CD14-positive monocyte (primary cell): ENCODE measurements at regions not wholly inside any gene's neighbourhood (a gene's known extent, or its start where the extent isn't known, plus 50 kb on each side); places are given as distances from the start of the nearest gene placed in this dataset.

Source experiments
- DNase-seq, 3 donors: peaks; one replicate each; pipeline ENCODE4 v3.0.0-alpha.2; 2011 to 2022
- H2AFZ ChIP-seq: 2 replicates; pipeline ENCODE4 v1.6.0; 2012; ENCODE audit warnings: mild to moderate bottlenecking, low read depth, low read length, inconsistent platforms; ENCODE audit not compliant: insufficient read depth, poor library complexity, severe bottlenecking
- H3K27ac ChIP-seq, 2 donors: 1 replicate in 1 of 2; 2 replicates in 1 of 2; pipeline ENCODE4 v1.5.1; 2012 to 2013; ENCODE audit warnings: low read length in 2 of 2, control low read depth in 1 of 2, inconsistent platforms in 1 of 2, low read depth in 1 of 2, mild to moderate bottlenecking in 1 of 2
- H3K27me3 ChIP-seq, 2 donors: one replicate each; pipeline versions ENCODE4 v1.6.0 to v1.6.1; 2011 to 2013; ENCODE audit warnings: low read length in 2 of 2; ENCODE audit not compliant: control insufficient read depth in 2 of 2, insufficient read depth in 2 of 2
- H3K36me3 ChIP-seq, 2 donors: replicated peaks in 1 of 2; 1 replicate in 1 of 2; 2 replicates in 1 of 2; pipeline versions ENCODE4 v1.5.1 to v1.6.1; 2012 to 2013; ENCODE audit warnings: low read length in 2 of 2, control low read depth in 1 of 2, inconsistent platforms in 1 of 2, mild to moderate bottlenecking in 1 of 2; ENCODE audit not compliant: insufficient read depth in 2 of 2, control insufficient read depth in 1 of 2
- H3K4me1 ChIP-seq, 2 donors: 1 replicate in 1 of 2; 2 replicates in 1 of 2; pipeline versions ENCODE4 v1.5.1 to v1.6.1; 2012 to 2013; ENCODE audit warnings: low read length in 2 of 2, control low read depth in 1 of 2, inconsistent platforms in 1 of 2, mild to moderate bottlenecking in 1 of 2, moderate library complexity in 1 of 2; ENCODE audit not compliant: insufficient read depth in 2 of 2, control insufficient read depth in 1 of 2
- H3K4me2 ChIP-seq: replicated peaks from 2 replicates; pipeline ENCODE3; 2012; ENCODE audit warnings: low read length, moderate library complexity, mild to moderate bottlenecking; ENCODE audit not compliant: poor library complexity, severe bottlenecking; ENCODE audit errors: extremely low read depth
- H3K4me3 ChIP-seq, 3 experiments: fragments of 200-600 bp in 1 of 3; sonication (generic) in 1 of 3; replicated peaks in 1 of 3; 1 replicate in 2 of 3; 2 replicates in 1 of 3; pipeline ENCODE4 v1.5.1; 2011 to 2013; ENCODE audit warnings: low read length in 3 of 3, mild to moderate bottlenecking in 3 of 3, control low read depth in 2 of 3, low read depth in 2 of 3, inconsistent platforms in 1 of 3, moderate library complexity in 1 of 3
- H3K79me2 ChIP-seq: 2 replicates; pipeline ENCODE4 v1.6.0; 2012; ENCODE audit warnings: mild to moderate bottlenecking, control low read depth, inconsistent platforms, low read length, moderate library complexity; ENCODE audit not compliant: insufficient read depth
- H3K9ac ChIP-seq: 2 replicates; pipeline ENCODE4 v1.6.0; 2017; ENCODE audit warnings: low read length, mild to moderate bottlenecking; ENCODE audit not compliant: insufficient read depth, poor library complexity, severe bottlenecking
- H3K9me3 ChIP-seq, 2 donors: replicated peaks in 1 of 2; 1 replicate in 1 of 2; 2 replicates in 1 of 2; pipeline versions ENCODE4 v1.5.1 to v1.6.1; 2012 to 2013; ENCODE audit warnings: low read length in 2 of 2, control low read depth in 1 of 2; ENCODE audit not compliant: control insufficient read depth in 1 of 2, insufficient read depth in 1 of 2
- H4K20me1 ChIP-seq: 2 replicates; pipeline ENCODE4 v1.6.0; 2012; ENCODE audit warnings: mild to moderate bottlenecking, low read length, control low read depth, moderate library complexity; ENCODE audit not compliant: insufficient read depth
- H3K27ac Mint-ChIP-seq, 7 donors: one replicate each; pipeline ENCODE4 v1.8.0; 2020; ENCODE audit warnings: mild to moderate bottlenecking in 7 of 7, mixed read lengths in 7 of 7, moderate library complexity in 6 of 7, inconsistent platforms in 2 of 7
- H3K27me3 Mint-ChIP-seq, 3 donors: one replicate each; pipeline ENCODE4 v1.8.0; 2021 to 2022; ENCODE audit warnings: low read depth in 3 of 3, mild to moderate bottlenecking in 3 of 3, mixed read lengths in 3 of 3, moderate library complexity in 3 of 3, inconsistent platforms in 1 of 3
- H3K36me3 Mint-ChIP-seq, 2 donors: one replicate each; pipeline ENCODE4 v1.8.0; 2020; ENCODE audit warnings: mixed read lengths in 2 of 2, inconsistent platforms in 1 of 2, mild to moderate bottlenecking in 1 of 2
- H3K4me1 Mint-ChIP-seq: one replicate; pipeline ENCODE4 v1.8.0; 2020; ENCODE audit warnings: mild to moderate bottlenecking, mixed read lengths
- H3K4me3 Mint-ChIP-seq, 2 donors: one replicate each; pipeline ENCODE4 v1.8.0; 2020; ENCODE audit warnings: mild to moderate bottlenecking in 2 of 2, mixed read lengths in 2 of 2, moderate library complexity in 1 of 2
- H3K9me3 Mint-ChIP-seq, 7 donors: one replicate each; pipeline ENCODE4 v1.8.0; 2020 to 2022; ENCODE audit warnings: mixed read lengths in 7 of 7, mild to moderate bottlenecking in 6 of 7, moderate library complexity in 6 of 7, inconsistent platforms in 2 of 7
- WGBS: methylation state at CpG from one replicate; pipeline ENCODE4 v1.1.5; 2013; ENCODE audit warnings: missing lambda C conversion rate; ENCODE audit not compliant: insufficient coverage; 5-methylcytosine and 5-hydroxymethylcytosine counted together
- intact Hi-C, 2 donors: fragments of 100-400 bp; cut with micrococcal nuclease; formaldehyde crosslinking; loops; one replicate each; pipeline versions ENCODE4 v1.15.0 to v1.15.1; 2023
- TF ChIP-seq, protein P1 (sequence below): fragments of 200-600 bp; IDR thresholded peaks from one replicate; pipeline ENCODE4 v1.8.0; 2022; ENCODE audit warnings: antibody characterized with exemption, mild to moderate bottlenecking

DNA sequence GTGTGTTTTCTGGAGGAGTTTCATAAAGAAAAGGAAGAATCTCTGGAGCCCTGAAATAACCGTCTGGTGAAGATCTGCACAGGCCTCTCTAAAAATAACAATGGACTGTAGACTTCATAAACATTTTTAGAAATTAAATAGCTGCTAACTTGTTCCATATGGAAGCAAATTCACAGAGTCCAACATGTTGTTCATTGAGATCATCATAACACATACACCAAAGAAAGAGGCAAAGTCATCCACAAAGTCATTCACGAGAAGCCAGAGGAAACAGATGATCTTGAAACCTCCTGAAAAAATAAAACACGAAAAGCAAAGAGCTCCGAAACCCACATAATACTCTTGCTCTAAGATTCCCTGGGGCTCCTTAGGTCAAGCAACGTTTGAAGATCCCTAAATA, 347.8 kb downstream of the EFNA5 start:
- Histone ChIP-seq H3K4me1 (no peaks in the 10 kb centered on the region), H4K20me1 (no peaks in the 10 kb centered on the region), H3K27ac (no peak overlapping the region), H3K79me2 (no peaks in the 10 kb centered on the region), H3K9me3 (no peaks in the 10 kb centered on the region), H3K9ac (no peak overlapping the region), H3K27me3 (no peaks in the 10 kb centered on the region), H3K4me3 (no peak overlapping the region), H3K36me3 (no peaks in the 10 kb centered on the region), H3K4me2 (no peak overlapping the region), H2AFZ (no peak overlapping the region)
- Mint-ChIP-seq H3K4me3 (no peak overlapping the region), H3K9me3 (peaks cover 0 to 6% (median 1%) of the 10 kb centered on the region in 7 donors), H3K4me1 (no peaks in the 10 kb centered on the region), H3K27ac (no peak overlapping the region), H3K36me3 (no peaks in the 10 kb centered on the region), H3K27me3 (peaks cover 0 to 2% (median 2%) of the 10 kb centered on the region in 3 donors)
- no peak for DNase-seq
- no CpG with 5 or more reads among the region's 5 CpGs for WGBS
- TF ChIP-seq, protein P1, sequence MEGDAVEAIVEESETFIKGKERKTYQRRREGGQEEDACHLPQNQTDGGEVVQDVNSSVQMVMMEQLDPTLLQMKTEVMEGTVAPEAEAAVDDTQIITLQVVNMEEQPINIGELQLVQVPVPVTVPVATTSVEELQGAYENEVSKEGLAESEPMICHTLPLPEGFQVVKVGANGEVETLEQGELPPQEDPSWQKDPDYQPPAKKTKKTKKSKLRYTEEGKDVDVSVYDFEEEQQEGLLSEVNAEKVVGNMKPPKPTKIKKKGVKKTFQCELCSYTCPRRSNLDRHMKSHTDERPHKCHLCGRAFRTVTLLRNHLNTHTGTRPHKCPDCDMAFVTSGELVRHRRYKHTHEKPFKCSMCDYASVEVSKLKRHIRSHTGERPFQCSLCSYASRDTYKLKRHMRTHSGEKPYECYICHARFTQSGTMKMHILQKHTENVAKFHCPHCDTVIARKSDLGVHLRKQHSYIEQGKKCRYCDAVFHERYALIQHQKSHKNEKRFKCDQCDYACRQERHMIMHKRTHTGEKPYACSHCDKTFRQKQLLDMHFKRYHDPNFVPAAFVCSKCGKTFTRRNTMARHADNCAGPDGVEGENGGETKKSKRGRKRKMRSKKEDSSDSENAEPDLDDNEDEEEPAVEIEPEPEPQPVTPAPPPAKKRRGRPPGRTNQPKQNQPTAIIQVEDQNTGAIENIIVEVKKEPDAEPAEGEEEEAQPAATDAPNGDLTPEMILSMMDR, result no peak
- intact Hi-C loops, result no loop called here

DNA sequence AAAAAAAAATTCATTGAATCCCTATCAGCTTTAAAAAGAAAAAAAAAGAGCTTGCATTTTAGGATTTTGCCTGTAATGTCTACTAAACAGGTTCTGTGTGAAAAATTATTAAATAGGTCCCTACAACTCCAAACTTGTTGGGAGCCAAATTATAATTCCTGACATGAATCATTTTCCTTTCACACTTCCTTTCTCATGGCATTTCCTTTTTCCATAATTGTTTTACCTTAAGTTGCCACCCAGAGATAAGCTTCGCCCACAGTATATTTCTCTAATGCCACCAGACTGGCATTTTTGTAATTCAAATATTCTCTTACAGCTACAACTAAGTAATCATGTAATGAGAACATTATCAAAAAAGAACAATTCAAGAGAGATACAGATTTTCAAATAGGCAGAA, 348.8 kb downstream of the EFNA5 start:
- H3K4me3 Mint-ChIP-seq, result no peak overlapping the region
- H2AFZ ChIP-seq, result no peak overlapping the region
- H3K9me3 ChIP-seq, result no peaks in the 10 kb centered on the region
- H3K4me2 ChIP-seq, result no peak overlapping the region
- no peaks in the 10 kb centered on the region for H3K27me3 ChIP-seq
- no peaks in the 10 kb centered on the region for H4K20me1 ChIP-seq
- no CpG with 5 or more reads among the region's 1 CpG for WGBS
- H3K36me3 Mint-ChIP-seq, result no peaks in the 10 kb centered on the region
- peaks cover 0 to 2% (median 2%) of the 10 kb centered on the region in 3 donors for H3K27me3 Mint-ChIP-seq
- no peak overlapping the region for H3K9ac ChIP-seq
- no peaks in the 10 kb centered on the region for H3K79me2 ChIP-seq
- H3K4me1 ChIP-seq, result no peaks in the 10 kb centered on the region
- H3K27ac Mint-ChIP-seq, result no peak overlapping the region
- peaks cover 0 to 6% (median 0%) of the 10 kb centered on the region in 7 donors for H3K9me3 Mint-ChIP-seq
- TF ChIP-seq, protein P1, result no peak
- intact Hi-C loops, result no loop called here
- no peak overlapping the region for H3K4me3 ChIP-seq
- H3K4me1 Mint-ChIP-seq, result no peaks in the 10 kb centered on the region
- no peak overlapping the region for H3K27ac ChIP-seq
- H3K36me3 ChIP-seq, result no peaks in the 10 kb centered on the region
- no peak for DNase-seq
